GM21717 (cell line): ENCODE measurements at regions not wholly inside any gene's neighbourhood (a gene's known extent, or its start where the extent isn't known, plus 50 kb on each side); places are given as distances from the start of the nearest gene placed in this dataset.

Source experiments
- ATAC-seq: cut with Tn5 transposase; IDR thresholded peaks from one replicate; pipeline ENCODE4 v1.9.1; 2021; ENCODE audit warnings: mild to moderate bottlenecking, moderate library complexity; ENCODE audit not compliant: unreplicated experiment

DNA sequence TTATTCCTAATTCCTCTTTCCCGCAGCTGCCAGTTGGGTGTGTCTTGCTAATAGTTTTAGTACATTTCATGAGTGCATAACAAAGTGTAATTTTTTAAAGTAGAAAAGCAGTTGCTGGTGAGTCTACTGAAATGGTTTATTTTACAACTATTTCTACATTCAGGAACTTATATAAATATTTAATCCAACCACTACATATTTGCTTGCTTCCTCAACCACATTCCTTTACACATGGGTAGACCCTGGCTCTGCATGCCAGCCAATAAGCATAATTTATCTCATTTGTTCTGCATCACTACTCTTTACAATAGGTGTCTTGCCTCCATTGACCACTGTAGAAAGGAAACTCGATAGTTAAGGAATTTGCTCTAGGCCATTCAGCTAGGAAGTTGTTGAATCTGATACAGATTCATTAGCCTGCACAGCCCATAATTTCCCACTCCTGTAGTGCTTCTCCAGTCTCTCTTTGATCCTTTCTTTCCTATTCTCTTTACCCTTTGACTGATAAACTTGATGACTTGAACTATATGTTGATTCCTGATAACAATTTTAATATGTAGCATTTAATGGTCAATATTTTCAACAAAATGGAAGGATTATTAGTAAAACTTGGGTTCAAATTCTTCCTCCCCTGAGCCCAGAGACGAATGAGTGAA is 342.5 kb upstream of the ACTBL2 start:
- no peak for ATAC-seq

DNA sequence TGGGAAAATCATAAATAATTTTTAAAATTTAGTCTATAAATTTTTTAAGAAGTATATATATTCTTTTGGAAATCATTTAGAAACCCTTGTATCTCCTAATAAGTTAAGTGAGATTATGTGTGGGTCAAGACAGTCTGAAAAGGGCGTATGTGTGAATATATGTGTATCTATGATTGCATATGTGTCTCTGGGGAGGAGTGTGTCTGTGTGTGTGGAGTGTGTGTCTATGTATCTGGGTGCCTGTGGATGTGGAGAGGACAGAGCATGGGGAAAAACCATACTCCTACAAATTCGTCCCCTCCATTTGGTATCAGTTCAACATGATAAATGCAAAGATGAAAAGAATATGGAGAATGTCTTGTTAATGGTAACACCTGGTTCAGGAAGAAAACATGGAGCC is 342.0 kb upstream of the ACTBL2 start:
- no peak for ATAC-seq

DNA sequence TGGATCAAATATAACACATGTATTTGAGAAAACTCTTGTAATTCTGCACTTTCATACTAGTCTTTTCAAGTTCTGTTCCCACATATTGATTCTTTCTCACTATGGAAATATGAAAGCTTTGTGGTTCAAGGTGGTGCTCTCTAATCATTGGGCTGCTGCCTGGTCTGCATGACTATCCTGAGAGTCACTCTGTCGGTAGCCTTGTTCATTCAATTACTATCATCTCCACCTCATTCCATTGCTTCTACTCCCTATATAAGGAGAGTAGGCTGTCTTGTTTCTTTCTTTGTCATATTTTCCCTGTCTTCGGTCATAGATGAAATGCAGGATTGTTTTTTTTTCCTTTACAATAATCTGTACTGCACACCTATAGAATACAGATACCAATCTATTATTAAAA is 341.4 kb upstream of the ACTBL2 start:
- no peak for ATAC-seq

DNA sequence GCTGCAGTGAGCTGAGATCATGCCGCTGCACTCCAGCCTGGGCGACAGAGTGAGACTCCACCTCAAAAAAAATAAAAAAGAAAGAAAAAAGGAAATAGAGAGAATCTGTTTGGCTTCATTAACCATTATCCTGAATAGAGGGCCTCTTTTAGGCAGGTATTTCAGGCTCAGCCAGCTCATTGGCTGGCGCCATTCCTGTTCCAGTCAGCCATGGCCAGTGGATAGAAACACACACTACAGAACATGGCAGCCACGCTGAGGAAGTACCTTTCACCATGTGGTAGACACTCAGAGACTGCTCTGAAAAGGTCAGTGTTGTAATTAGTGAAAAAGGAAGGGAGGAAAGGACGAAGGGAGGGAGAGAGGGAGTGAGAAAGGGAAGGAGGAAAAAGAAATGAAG is 340.0 kb upstream of the ACTBL2 start:
- ATAC-seq: no peak

DNA sequence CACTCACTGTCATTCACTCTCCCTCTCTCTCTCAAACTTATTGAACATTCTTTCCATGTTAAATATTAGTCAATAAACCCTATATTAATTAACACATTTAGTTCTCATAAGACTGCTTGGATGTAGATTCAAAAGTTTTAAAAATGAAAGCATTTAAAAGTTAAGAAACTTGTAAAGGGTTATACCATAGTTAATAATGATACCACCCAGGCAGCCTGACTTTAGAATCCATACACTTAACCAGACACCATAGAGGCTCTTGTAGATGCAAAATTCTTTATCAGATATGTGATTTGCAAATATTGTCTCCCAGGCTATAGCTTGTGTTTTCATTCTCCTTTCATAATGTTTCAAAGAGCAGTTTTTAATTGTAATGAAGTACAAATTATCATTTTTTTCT is 335.8 kb upstream of the ACTBL2 start:
- ATAC-seq: no peak

DNA sequence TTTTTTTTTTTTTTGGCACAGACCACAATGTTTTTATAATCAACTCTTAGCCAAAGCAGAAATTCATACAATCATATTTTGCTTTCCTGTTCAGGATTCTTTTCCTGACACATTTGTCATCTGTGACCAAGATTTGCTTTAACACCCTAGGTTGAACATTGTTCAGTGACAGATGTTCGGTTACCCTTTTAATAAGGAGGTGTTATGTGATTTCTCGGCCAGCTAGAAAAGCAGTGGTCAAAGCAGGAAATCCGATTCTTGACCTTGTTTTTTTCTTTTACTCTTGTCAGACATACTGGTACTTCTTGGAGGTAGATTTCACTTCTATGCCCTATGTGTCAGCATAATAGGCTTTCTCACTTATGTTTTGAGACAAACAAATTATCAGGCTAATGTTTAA is 335.3 kb upstream of the ACTBL2 start:
- ATAC-seq: no peak

DNA sequence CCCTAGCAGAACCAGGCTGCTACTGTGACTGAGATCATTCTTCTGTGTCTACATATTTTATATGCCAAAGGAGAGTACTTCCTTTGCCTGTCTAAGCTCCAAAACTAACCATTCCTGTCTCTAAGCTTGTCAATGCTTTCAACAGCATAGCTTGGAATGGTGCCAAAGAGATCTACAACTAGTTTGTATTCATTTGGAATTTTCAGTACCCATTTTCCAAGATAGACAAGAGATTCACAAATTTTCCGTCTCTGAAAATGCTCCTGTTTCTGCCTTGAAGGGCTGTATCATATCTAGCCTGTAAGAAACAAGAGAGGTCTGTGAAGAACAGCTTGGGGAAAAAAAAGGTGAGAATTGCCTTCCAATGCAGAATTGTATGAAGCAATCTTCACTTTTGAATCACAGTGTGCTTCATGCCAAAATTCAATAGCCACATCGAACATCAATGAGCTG is 334.4 kb upstream of the ACTBL2 start:
- no peak for ATAC-seq

- ATAC-seq: no peak
Observed at GRCh38 chr5:57816108-57816507, 333.5 kb upstream of the ACTBL2 start.

DNA sequence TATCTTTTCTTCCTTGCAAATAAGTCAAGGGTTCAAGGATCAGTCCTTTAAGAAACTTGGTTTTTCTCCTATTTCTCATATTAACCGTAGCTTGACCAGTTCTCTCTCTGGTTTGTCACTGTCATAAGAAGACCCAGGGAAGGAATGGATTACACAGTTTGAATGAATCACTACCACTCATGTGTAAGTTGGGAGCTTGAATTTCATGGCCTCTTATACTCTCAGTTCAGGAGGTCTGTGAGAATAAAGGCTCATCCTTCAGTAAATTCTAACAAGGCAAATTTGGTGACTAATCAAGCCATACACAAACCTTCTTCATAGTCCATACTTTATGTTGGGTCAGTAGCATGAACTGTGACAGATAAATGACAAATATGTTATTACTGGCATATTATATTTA is 323.1 kb upstream of the ACTBL2 start:
- no peak for ATAC-seq

- ATAC-seq: no peak
Observed at GRCh38 chr5:57805170-57805569, 322.6 kb upstream of the ACTBL2 start.

DNA sequence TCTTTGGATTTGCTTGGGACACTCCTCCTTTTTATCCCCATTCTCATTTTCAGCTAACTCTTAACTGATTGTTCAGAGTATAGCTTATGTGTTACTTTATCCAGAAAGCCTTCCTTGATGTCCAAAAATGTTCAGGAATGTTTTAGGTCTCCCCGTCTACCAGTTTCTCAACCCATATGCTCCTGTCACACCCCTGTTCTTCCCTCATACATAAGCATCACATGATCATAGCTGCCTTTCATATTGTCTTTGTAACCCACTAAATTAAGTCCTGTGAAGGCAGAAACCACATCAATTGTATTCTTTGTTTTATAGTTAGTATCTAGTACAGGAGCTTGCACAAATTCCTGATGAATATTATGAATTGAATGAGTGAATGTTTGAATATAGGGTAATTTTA is 321.9 kb upstream of the ACTBL2 start:
- no peak for ATAC-seq

GRCh38 chr5:57804007-57804444 is 321.4 kb upstream of the ACTBL2 start:
- no peak for ATAC-seq

DNA sequence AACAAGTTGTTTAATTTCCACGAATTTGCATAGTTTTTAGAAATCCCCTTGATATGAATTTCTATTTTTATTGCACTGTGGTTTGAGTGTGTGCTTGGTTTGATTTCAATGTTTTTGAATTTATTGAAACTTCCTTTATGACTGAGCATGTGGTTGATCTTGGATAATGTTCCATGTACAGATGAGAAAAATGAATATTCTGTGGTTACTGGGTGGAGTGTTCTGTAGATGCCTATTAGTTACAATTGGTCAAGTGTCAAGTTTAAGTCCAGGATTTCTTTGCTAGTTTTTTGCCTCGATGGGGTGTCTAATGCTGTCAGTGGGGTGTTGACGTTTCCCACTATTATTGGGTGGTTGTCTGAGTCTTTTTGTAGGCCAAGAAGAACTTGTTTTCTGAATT is 319.5 kb upstream of the ACTBL2 start:
- ATAC-seq: no peak

- no peak for ATAC-seq
Observed at GRCh38 chr5:57795203-57795602, 312.6 kb upstream of the ACTBL2 start.

GRCh38 chr5:57791875-57792274 is 309.3 kb upstream of the ACTBL2 start:
- no peak for ATAC-seq

DNA sequence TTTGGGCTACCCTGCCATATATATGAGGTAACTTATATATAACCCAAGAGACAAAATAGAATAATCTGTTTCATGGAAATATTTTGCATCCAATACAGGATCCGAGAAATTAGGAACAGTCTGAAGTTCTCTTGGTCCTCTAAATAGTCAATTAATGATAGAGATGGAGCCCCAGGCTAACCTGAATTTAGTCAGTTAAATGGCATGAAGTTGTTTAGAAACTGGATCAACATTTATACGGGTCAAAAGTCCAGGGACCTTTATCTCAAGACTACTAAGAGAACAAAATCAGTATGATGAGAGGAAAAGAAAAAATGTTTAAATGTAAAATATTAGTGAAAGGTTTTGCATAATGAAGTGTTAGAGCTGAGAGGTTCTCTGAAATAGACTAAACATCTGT is 303.3 kb upstream of the ACTBL2 start:
- ATAC-seq: no peak

DNA sequence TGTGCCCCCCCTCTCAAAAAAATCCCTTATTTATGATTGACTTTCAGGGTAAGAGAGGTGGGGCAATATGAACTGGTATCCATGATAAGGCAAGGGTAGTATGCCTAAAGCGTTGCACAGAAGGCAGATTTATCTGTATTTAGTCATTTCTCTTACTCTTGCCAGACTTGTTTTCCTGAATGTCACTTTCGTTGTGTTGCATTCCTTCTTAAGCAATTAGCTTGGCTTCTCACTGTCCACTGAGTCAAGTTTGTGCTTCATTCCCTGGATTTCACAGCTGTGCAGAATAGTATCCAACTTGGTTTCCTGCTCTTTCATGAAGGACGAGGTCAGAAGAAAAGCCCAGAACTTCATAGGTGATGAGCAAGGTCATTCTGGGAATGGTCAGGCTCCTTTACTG is 301.5 kb upstream of the ACTBL2 start:
- ATAC-seq: no peak

- no peak for ATAC-seq
Observed at GRCh38 chr5:57783693-57784092, 301.1 kb upstream of the ACTBL2 start.

DNA sequence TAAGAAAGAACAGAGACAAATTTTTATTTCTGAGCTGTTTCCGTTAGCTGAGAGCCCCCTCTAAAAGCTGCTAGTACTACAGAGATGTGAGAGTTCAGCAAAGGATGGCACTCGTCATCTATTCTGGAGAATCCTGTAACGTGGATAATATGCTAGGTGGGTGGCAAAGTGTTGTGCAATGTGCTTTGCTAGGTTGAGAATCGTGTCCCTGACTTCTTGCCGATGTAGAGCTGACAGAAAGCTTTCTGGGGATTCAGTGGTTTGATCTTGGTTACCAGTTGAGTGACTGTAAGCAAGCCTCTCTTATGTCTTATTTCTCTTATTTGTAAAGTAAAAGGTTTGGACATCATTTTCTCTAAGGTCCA is 298.3 kb upstream of the ACTBL2 start:
- no peak for ATAC-seq

- ATAC-seq: no peak
Observed at GRCh38 chr5:57780306-57780960, 297.8 kb upstream of the ACTBL2 start.

DNA sequence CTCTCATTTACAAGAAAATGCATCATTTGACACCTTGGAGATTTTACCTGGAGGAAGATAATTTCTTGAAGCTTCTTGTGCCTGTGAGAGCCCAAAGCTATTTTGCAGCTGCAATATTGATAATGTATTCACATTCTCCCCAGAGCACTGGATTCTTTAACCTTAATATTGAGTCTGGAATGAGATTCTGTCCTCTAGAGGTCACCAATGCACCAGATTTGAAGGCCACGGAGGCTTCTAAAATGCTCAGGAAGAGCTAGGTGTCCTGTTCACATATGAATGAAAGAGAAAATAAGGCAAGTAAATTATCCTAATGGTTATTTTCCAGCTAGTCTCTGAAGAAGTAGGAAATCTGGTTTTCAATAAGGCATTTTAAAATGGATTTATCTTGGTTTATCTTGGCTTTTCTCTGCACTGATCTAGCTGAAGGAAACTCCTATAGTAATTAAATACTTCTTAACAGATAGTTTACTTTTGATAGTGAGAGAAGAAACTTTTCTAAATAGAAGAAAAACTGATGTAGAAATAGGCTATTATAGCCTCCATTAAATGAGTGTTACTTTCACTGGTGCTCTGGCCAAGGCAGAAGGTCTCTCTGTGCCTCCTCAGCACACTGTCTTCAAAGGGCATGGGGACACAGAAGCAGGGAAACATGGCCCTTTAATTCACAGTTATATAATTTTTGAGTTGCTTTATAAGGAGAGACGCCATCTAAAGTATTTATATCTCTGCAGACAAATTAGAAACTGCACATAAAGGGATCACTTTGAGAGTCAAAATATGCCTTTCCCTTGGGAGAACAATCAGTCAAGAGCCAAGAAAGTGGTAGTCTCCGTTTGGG is 297.0 kb upstream of the ACTBL2 start:
- ATAC-seq: peak; percentile 69

GRCh38 chr5:57778501-57779091 is 296.0 kb upstream of the ACTBL2 start:
- ATAC-seq: no peak
